ENCODE measurements at regions not wholly inside any gene's neighbourhood (a gene's known extent, or its start where the extent isn't known, plus 50 kb on each side); places are given as distances from the start of the nearest gene placed in this dataset.

DNA sequence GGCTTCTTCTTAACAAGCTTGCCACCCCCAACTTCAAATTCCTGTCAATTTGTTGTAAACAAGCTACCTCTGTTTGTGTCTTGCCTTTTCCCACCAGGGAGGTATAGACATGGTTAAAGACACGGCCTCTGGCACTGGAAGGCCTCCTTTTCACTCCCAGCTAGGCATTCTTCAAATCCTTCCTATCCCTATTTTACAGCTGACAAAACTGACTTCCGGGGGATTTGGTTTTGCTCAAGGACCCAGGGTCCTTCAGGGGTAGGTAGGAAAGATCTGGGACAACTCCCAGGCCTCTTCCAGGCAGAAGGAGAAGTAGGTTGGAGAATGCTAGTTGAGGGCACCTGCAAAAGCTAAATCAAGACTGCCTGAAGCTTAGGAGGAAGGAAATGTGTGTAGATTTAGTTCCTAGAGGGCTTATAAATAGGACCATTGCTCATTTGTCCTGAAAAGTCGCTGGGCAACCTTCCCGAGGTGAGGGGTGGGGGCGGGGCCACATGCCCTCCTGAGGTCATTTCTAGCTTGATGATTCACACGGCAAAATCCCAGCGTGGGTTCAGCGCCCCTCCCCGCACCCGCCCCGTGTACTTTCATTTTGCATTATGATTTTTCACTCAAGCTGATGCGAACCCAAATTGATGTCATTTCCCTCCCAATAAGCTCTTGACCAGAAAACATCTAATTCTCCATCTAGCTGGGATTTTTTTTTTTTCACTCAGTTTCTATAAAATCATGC is 365.5 kb downstream of the SHQ1 start:
- TF ChIP-seq, protein P1, sequence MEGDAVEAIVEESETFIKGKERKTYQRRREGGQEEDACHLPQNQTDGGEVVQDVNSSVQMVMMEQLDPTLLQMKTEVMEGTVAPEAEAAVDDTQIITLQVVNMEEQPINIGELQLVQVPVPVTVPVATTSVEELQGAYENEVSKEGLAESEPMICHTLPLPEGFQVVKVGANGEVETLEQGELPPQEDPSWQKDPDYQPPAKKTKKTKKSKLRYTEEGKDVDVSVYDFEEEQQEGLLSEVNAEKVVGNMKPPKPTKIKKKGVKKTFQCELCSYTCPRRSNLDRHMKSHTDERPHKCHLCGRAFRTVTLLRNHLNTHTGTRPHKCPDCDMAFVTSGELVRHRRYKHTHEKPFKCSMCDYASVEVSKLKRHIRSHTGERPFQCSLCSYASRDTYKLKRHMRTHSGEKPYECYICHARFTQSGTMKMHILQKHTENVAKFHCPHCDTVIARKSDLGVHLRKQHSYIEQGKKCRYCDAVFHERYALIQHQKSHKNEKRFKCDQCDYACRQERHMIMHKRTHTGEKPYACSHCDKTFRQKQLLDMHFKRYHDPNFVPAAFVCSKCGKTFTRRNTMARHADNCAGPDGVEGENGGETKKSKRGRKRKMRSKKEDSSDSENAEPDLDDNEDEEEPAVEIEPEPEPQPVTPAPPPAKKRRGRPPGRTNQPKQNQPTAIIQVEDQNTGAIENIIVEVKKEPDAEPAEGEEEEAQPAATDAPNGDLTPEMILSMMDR (IDR thresholded peaks at IDR 0.05): no peak
- TF ChIP-seq POLR2A (IDR thresholded peaks at IDR 0.05): no peak

Measured in right lobe of liver (tissue), 4 donors.